ENCODE measurements at regions not wholly inside any gene's neighbourhood (a gene's known extent, or its start where the extent isn't known, plus 50 kb on each side); places are given as distances from the start of the nearest gene placed in this dataset.

DNA sequence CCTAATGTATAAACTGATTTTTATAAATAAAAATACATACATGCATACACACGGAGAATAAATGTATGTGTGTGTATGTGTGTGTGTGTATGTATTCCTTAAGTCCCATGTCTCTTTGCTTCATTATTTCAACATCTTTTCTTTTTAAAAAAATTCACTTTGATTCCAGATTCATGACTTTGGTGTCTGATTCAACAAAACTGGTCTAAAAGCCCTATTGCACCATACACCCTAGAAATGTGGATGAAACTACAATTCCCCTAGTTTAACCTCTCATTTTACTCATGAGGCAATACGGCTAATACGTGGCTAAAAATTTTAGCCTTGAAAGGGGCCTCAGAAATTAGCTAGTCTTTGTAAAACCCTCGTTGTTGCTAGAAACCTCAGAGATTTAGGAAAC, 228.1 kb downstream of the ADAMTS9 start:
- TF ChIP-seq, protein P1, sequence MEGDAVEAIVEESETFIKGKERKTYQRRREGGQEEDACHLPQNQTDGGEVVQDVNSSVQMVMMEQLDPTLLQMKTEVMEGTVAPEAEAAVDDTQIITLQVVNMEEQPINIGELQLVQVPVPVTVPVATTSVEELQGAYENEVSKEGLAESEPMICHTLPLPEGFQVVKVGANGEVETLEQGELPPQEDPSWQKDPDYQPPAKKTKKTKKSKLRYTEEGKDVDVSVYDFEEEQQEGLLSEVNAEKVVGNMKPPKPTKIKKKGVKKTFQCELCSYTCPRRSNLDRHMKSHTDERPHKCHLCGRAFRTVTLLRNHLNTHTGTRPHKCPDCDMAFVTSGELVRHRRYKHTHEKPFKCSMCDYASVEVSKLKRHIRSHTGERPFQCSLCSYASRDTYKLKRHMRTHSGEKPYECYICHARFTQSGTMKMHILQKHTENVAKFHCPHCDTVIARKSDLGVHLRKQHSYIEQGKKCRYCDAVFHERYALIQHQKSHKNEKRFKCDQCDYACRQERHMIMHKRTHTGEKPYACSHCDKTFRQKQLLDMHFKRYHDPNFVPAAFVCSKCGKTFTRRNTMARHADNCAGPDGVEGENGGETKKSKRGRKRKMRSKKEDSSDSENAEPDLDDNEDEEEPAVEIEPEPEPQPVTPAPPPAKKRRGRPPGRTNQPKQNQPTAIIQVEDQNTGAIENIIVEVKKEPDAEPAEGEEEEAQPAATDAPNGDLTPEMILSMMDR (conservative IDR thresholded peaks at IDR 0.05; ENCODE audit: low read depth, low read length): no peak
- TF ChIP-seq EZH2 (IDR thresholded peaks at IDR 0.05; ENCODE audit: borderline replicate concordance, low read depth, low read length, poor library complexity, severe bottlenecking): no peak

Data from A673 (cell line).